ENCODE measurements at regions not wholly inside any gene's neighbourhood (a gene's known extent, or its start where the extent isn't known, plus 50 kb on each side); places are given as distances from the start of the nearest gene placed in this dataset.

DNA sequence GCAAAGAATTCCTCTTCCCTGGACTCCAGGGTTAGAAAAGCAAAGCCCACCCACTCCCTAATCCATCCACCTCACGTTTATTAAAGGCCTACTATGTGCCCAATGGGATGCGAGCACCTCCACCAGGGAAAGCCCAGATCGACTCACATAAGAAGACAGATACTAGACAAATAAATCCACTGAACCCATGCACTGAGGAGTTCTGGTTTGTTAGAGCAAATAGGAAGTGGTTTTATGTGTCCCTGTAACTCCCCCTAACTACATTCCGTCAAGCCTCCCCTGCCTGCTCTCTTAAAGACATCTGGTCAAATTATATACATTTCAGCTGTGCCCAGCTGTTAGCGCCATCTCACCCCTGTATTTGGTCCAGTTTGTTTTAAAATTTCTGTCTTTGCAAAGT lies 218.5 kb upstream of the RPL38 start:
- no peak for DNase-seq (ENCODE audit: low spot score)

DNA sequence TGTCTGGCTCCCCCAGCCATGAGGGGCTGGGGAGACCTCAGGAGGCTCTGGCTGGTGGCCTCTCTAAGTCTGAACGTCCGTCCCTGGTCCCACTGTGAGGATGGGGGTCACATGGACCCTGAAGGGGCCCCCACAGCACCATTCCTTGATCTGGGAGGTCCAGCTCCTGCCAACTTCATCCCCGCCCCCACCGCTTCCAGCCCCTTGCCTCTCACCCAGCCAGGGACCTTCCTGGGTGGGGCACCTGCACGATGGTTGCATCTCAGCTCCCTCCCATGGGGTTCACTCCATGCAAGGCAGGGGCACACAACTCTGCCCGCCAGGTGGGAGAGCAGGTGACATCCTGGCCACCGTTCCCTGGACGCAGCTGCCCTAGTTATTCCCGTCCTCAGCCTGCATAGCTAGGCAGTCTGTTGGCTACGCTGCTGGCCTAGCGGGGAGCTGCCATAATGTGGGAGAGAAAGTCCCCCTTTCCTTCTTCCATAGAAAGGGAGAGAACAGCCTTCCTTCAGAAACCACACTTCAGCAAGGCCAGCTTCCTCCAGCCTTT lies 217.9 kb upstream of the RPL38 start:
- no peak for DNase-seq (ENCODE audit: low spot score)

DNA sequence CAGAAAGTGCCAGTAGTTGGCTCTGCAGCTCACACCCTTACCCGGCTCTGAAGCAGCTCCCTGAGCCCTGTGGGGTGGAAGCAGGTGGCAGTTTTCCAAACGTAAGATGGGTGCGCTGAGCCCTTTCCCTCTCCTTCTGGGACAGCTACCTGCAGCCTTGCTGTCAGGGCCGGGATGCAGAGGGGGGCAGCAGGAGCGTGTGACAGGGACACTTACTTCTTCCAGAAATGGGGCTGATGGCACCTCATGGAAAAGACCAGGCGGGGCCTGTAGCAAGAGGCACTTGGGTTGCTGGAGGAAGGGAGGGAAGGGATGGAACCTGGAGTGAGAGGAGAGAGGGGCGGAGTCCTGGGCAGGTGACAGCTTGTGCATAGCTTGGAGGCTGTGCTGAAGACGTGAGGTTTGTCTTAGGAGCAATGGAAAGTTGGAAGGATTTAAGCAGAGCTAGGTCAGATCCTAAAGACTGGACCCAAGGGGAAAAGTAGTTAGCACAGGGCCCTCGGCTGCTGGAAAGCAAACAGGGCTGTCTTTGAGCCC lies 216.8 kb upstream of the RPL38 start:
- no peak for DNase-seq (ENCODE audit: low spot score)

DNA sequence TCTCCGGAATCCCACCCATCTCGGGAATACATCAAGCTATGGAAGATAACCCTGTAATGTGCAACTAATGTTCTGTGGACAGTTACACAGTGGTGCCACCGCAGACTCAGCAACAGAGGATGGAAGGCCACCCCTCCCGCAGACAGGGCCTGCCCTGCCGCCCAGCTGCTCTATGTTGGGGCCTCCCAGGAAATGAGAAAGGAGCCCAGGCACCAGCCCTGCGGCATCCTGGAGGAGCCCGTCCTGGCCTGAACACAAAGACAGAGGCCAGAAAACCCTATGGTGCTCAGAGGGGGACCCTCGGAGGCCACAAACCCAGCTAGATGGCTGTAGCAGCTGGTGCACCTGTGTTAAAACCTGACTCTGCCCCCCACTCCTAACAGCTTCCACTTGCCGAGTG lies 216.1 kb upstream of the RPL38 start:
- DNase-seq (ENCODE audit: low spot score) = no peak

DNA sequence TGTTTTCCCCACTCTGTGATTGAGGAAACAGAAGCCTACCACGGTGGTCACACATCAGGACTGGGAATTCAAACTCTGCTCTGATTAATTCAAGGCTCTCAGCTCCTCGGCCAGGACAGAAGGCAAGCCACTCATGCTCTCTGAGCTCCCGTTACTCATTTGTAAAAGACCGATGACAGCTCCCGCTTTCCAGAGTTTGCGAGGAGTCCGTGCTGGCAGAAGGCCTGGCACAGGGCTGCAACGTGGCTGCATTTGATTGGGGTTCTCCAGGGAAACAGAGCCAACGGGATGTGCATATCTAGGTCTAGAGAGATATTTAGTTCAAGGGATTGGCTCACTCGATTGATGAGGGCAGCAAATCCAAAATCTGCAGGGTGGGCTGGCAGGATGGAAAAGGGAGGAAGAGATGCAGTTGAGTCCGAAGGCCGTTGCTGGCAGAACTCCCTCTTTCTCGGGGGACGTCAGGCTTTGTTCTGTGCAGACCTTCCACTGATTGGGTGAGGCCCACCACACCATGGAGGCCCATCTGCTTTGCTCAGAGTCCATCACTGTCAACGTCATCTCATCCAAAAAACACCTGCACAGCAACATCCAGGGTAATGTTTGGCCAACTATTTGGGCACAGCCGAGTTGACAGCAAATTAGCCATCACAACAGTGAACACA lies 215.5 kb upstream of the RPL38 start:
- DNase-seq (ENCODE audit: low spot score) = no peak

DNA sequence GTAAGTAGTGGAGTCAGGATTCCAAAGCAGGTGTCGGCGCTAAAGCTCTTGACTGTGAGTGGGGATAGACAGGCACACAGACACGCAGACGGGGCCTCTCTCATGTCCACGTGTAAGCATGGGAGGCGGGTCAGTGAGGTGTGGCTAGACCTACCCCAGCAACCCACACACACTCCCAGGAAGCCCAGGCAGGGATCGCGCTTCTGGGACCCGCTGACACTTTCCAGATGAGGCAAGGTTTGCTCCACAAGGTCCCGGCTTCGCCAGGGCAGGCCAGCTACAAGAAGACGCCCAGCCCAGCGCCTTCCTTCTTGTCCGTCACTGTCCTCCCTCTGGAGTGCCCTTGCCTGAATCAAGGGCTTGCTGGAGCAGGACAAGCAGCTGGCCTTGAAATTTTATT lies 213.8 kb upstream of the RPL38 start:
- no peak for DNase-seq (ENCODE audit: low spot score)

DNA sequence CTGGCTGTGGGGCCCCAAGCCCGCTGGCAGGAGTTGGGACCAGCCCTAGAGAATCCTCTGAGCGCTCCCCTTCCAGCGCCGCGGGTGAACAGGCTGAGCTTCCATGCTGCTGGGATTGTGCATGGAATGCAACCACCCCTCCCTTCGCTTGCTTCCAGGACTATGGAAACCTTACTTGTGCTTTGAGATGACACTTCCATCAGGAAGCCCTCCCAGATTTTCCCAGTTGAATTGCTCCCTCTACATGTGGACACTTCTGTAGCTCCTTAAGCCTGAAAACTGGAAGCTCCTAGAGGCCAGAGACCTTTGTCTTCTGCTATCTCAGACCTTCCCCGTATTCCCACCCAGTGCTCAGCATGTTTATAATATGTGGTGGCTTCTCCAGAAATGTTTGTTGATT lies 213.2 kb upstream of the RPL38 start:
- DNase-seq (ENCODE audit: low spot score) = no peak

DNA sequence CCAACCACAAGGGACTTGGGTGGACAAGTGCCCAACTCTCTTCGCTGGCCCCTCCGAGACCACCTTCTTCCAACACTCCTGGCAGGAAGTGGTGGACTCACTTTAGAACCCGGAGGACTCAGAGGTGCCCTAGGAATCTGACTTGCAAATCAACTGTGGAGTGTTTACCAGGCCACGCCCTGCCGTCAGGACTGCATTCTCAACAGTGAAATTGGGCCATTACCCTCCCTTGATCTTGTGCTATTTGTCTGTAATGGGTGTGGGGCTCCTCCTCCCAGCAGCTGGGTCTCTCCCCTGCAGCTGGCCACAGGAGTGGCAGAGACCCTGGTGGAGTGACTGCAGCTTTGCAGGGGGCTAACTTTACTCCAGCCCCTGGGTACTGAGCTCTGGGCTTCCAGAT lies 212.2 kb upstream of the RPL38 start:
- no peak for DNase-seq (ENCODE audit: low spot score)

DNA sequence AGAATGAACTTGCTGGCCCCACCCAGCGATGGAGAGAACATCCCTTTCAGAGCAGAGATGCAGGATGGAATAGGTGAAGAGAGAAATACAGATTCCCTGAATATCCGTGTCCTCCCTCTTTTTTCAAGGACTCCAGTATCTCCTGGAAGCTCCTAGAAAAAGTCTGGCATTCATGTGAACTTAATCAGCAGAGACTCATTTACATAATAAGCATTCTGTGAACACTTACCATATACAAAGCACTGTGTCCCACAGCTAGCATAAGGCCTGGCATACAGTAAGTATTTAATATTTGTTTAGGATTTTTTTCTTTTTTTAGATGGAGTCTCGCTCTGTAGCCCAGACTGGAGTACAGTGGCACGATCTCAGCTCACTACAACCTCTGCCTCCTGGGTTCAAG lies 208.5 kb upstream of the RPL38 start:
- DNase-seq (ENCODE audit: low spot score) = no peak

DNA sequence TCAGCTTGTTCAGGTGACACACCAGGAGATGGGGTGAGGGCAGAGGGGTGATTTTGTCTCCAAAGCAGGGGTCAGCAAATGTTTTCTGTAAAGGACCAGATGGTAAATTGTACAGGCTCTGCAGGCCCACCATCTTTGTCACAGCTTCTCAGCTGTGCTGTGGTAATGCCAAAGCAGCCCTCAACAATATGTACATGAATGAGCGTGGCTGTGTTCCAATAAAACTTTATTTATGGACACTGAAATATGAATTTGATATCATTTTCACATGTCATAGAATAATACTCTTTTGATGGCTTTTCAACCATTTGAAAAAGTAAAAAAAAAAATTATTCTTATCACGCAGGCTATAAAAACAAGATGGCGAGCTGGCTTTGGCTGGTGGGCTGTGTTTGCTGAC lies 206.4 kb upstream of the RPL38 start:
- DNase-seq (ENCODE audit: low spot score) = no peak

DNA sequence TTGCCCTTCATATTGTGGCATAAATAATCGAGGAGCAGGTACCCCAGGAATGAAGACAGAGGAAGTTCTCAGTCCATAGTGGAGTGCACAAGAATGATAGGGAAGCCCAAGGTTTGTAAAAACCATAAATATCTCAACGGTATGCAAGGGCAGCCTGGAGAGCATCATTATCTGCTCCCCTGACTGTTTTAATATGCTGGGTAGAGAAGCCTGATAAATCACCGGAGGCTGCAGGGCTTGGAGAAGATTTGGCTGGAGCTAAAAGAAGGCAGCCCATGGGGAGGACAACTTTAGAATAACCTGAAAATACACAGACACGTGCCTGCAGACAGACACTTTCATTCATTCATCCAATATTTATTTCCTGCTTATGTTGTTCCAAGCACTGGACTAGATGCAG lies 205.2 kb upstream of the RPL38 start:
- no peak for DNase-seq (ENCODE audit: low spot score)

DNA sequence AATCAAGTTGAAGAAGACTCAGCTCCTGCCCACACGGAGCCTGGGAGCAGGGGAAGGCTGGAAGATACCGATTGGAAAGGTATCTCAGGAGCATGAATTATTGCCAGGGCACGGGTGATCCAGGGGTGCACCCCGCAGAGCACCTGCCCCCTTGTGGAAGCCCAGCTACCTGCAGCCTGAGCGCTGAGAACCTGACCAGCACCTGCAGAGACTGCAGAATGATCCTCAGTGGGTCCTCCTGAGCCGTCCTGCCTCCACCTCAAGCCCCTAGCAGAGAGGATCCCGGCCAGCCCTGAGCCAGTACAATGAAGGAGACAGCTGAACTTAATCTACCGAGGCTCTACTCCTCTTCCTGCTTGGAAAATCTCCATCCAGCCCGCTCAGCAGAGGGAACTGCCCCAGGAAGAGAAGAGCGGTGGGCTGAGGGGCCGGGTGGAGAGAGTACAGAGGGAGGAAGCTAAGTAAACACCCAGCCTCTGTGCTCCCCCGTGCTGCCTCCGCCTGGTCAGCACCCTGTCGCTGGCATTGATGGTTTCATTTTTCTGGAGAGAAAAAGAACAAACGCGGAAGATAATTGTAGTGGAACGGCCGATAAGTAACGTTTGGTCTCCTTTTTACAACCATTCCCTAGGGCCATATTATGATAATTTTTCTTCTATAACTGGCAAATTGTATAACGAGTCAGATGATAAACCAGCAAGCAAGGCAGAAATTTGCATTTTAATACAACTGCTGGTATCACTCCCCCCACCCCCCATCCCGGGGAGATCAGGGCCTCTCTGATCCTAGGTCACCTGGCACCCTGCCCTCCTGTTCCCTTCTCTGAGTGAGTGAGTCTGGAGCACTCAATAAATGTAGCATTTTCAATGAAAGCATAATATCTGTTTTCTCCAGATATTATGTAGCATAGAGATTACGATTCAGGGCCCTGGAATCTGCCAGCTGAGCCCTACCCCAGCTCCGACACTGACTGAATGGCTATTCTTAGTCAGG lies 204.5 kb upstream of the RPL38 start:
- peak; percentile 21 for DNase-seq (ENCODE audit: low spot score)

DNA sequence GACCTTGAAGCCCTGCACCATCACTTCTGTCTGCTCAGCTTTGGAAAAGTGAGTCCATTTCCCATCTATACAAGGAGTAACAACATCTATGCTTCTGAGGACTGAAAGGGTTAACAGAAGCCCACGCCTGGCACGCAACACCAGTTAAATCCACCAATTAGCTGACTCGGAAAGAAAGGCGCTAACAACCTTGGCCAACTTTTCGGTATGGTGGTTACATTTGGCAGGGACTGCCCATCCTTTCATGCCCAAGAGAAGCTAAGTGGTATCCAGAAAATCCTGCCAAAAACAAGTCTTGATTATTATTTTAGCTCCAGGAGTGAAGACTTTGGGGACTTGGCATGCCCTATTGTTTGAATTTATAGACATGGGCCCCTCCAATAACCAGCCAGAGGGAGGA lies 202.3 kb upstream of the RPL38 start:
- DNase-seq (ENCODE audit: low spot score) = no peak

DNA sequence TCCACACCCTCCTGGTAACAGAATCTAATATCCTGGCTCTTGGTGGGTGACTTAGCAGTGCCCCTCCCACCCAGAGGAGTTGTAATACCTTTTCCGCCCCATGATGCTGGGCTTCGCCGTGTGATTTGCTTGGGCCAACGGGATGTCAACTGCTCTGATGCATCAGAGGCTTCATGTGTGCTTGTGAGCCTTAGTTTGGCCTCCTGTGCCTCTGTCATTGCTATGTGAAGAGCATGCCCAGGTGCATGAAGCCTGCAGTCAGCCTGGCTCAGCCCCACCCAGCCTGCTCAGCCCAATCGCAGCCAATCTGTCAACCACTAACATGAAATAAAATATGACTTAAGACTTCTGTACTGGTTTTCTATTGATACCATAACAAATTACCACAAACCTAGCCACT lies 201.2 kb upstream of the RPL38 start:
- DNase-seq (ENCODE audit: low spot score) = no peak

DNA sequence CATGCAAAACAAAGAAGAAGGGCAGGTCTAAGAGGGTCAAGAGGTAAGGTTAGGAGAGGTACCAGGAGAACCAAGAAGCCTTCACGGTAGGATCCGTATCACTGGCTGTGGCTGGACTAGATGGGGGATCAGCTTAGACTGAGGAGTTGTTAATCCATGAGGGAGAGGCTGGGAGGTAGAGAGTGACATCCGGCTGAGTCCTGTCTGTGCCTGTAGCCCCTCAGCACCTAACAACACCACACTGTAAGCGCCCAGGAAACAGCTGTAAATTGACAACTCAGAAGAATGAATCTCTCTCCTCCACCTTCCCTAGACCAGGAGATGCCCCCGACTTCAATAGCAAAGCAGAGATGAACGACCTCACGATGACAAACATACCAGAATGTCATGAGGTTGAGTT lies 199.4 kb upstream of the RPL38 start:
- DNase-seq (ENCODE audit: low spot score) = no peak

DNA sequence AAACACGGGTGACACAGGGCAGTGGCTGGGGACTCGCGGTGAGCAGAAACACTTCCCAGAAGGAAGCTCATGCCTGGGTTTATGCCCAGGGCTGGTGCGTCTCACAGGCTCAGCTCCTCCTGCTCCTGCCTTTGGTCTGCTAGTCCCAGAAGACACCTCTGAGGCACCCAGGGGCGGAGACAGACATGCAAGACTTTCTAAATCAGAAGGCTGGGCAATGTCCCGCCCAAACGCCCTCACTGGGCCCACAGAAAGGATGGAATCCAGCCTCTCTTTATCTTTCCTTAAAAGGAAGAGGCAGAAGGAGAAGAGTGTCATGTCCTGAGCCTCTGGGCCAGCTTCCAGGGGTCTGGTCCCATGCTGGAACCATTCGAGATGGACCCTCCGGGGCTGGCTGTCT lies 197.7 kb upstream of the RPL38 start:
- DNase-seq (ENCODE audit: low spot score) = no peak

DNA sequence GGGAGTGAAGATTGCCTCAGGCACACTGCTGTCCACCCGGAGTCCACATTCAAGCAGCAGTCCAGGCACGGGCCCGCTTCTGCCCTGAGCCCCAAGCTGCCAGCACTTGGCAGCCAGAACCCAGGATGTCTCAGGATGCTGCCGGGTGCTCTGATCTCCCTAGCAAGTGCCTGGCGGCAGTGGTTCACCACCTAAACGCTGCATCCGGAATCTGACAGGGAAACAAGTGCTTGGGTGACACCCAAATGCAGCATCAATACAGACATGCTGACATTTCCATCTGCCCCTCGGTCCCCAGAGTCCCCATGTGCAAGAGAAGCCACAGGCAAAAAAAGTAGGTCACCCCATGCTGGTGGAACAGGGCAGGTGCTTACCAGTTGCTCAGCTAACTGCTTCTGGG lies 197.1 kb upstream of the RPL38 start:
- no peak for DNase-seq (ENCODE audit: low spot score)

DNA sequence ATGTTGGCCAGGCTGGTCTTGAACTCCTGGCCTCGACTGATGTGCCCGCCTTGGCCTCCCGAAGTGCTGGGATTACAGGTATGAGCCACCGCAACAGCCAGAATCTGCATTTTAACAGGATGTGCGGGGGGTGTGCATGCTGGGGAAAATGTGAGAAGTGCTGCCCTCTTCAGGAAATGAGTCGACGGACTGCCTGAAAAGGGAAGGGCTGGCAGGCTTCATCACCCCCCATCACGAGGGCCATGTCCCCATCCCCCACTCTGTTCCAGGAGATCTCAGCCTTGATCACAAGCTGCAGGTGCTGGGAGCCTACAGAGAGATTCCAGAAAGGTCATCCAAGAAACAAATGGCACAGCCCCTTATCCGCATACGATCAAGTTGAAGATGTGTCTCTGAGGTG lies 195.3 kb upstream of the RPL38 start:
- DNase-seq (ENCODE audit: low spot score) = no peak

DNA sequence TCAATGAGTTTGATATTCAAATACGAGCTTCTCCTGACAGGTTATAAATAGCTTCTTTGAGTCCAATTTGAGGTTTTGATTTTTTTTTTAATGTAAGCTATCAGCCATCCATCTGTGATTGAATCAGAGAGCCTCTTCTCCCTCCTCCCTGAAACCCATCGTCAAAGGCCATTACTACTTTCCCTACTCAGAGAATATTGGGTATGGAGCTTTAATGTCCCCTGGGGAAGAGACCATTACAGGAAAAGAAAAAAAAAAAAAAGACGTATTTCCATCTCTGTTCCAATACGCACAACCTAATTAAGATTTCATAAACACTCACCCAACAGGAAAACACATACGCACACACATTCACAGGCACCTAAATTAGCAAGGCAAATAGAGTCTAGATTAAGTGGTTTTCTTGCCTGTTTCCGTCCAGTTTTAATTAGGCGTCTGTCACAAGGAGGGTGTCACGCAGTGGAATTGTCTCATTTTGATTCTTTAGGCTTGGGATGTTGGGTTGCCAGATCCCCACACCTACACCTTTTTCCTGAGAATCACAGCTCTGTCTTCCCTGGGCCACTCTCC lies 194.3 kb upstream of the RPL38 start:
- DNase-seq (ENCODE audit: low spot score) = no peak

DNA sequence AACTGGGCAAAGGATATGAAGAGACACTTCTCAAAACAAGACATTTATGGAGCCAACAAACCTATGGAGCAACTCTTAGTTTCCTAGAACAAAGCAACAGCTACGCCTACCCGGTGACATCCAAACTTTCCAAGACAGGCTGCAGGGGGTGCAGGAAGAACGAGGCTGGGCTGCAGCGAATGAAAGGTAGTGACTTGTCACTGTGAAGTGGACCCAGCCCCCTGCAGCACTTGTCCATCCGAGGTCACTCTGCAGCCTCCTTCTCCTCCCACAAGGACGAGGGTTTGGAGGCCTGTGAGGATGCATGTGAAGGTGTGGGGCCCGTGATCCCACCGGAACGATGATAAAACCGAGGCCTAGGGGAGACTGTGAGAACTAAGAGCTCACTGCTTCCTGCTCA lies 192.6 kb upstream of the RPL38 start:
- DNase-seq (ENCODE audit: low spot score) = no peak

DNA sequence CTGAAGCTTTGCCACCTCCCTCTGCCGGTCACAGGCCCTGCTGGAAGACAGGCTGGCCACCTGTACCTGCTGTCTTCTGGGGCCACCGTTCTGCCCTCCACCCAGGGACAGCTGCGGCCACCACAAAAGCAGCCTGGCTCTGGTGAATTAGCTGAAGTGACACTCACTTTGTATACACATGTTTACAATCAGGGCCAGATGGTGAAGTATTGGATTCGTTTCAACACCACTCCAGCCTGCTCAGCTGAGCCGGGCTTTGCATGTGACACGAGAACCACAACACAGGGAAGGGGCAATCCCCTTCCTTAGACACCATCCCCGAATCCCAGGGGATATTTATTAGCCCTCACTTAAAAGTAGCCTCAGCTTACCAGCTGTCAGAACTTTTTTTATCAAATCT lies 191.5 kb upstream of the RPL38 start:
- DNase-seq (ENCODE audit: low spot score) = no peak

DNA sequence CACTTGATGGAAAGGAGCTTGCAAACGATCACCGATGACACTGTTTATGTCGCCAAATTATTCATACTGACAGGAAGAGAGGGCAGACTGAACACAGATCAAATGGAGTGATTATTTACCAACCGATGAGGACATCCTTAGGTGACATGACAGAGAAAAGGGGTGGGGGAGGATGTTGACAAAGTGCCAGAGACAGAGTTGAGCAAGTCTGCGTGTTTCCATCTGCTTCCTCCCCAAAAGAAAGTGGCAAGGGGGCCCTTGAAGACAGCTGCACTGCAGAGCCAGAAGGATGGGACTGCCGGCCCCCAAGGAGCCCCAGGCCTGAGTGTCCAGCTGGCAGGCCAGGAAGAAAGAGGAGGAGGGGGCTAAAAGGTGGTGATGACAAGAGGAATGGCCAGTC lies 191.0 kb upstream of the RPL38 start:
- DNase-seq (ENCODE audit: low spot score) = no peak

DNA sequence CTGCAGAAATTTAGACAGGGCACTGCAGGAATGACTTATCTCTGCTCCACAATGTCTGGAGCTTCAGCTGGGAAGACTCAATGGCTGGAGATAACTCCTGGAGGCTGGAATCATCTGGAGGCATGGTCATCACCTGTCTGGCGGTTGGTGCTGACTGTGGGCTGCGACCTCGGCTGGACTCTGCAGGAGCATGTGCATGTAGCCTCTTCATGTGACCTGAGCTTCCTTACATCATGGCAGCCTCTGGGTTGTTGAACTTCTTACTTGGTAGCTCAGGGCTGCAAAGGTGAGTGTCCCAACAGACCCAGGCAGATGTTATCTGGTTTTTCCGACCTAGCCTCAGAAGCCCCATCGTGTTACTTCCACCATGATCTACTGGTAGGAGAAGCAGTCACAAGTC lies 188.2 kb upstream of the RPL38 start:
- no peak for DNase-seq (ENCODE audit: low spot score)
